ENCODE measurements at regions not wholly inside any gene's neighbourhood (a gene's known extent, or its start where the extent isn't known, plus 50 kb on each side); places are given as distances from the start of the nearest gene placed in this dataset.

GRCh38 chr18:26621161-26622026 is 73.0 kb upstream of the KCTD1 start:
- Histone ChIP-seq H3K27me3 (no peaks in the 10 kb centered on the region), H3K4me1 (peaks cover 0 to 9% (median 0%) of the 10 kb centered on the region in 9 donors), H3K4me3 (peak overlapping the region in 1 of 10 donors; percentile 20), H3K36me3 (no peaks in the 10 kb centered on the region), H3K27ac (no peak overlapping the region), H3K9me3 (peaks cover 0 to 31% (median 0%) of the 10 kb centered on the region in 11 donors)
- intact Hi-C loops (cut with DNase I): loop anchor here in 9 of 10 donors (2.0 to 10.0 kb wide), 4 partner anchors 149 to 333 kb away; no protein-coding TSS in a partner anchor
- TF ChIP-seq CTCF (IDR thresholded peaks at IDR 0.05): peak in 8 of 9 donors; percentile 50 to 75 (median 68)
- WGBS, 2 donors: 42 to 44% methylated on average over 22 of the region's 22 CpGs
- DNase-seq: peak; percentile 27 to 46
- peak in 7 of 8 donors; percentile 57 to 91 (median 70) for ATAC-seq

DNA sequence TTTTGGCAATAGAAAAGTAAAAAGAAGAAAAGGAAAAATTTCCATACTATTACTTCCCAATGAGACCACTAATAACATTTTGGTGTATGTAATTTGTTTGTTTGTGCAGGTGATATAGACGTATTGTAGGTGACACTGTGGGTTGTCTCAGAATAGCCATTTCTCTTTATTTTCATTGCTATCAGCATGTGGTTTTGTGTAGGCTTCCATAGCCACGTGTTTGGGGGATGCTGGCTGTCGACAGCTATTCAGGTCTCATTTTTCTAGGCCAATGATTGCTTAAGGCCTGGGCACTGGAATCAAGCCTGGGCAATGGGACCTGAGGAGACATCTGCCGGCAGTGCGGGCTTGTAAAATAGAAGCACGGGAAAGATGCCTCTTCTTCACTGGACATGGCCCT is 71.0 kb upstream of the KCTD1 start:
- H3K4me1 ChIP-seq: peaks cover 0 to 9% (median 0%) of the 10 kb centered on the region in 9 donors
- H3K9me3 ChIP-seq: peaks cover 0 to 15% (median 0%) of the 10 kb centered on the region in 11 donors
- no peak overlapping the region for H3K4me3 ChIP-seq
- ATAC-seq (no peak), DNase-seq (no peak)
- no peak for TF ChIP-seq CTCF (IDR thresholded peaks at IDR 0.05)
- no peak overlapping the region for H3K27ac ChIP-seq
- H3K27me3 ChIP-seq: no peaks in the 10 kb centered on the region
- 81 to 83% methylated on average over 6 of the region's 6 CpGs for WGBS, 2 donors
- H3K36me3 ChIP-seq: no peaks in the 10 kb centered on the region
- intact Hi-C loops (cut with DNase I): loop anchor here in 1 of 10 donors (10.0 kb wide), 1 partner anchor 55 kb away; no protein-coding TSS in a partner anchor

- Histone ChIP-seq H3K27me3 (no peaks in the 10 kb centered on the region), H3K27ac (no peak overlapping the region), H3K36me3 (no peaks in the 10 kb centered on the region), H3K4me1 (peaks cover 0 to 9% (median 0%) of the 10 kb centered on the region in 9 donors), H3K4me3 (no peak overlapping the region), H3K9me3 (peaks cover 0 to 2% (median 0%) of the 10 kb centered on the region in 11 donors)
- no peak for TF ChIP-seq CTCF (IDR thresholded peaks at IDR 0.05)
- intact Hi-C loops (cut with DNase I): loop anchor here in 1 of 10 donors (10.0 kb wide), 1 partner anchor 57 kb away; no protein-coding TSS in a partner anchor
- 91 to 94% methylated on average over 2 of the region's 2 CpGs for WGBS, 2 donors
- no peak for ATAC-seq
- no peak for DNase-seq
Observed at GRCh38 chr18:26618135-26618534, 69.8 kb upstream of the KCTD1 start.

DNA sequence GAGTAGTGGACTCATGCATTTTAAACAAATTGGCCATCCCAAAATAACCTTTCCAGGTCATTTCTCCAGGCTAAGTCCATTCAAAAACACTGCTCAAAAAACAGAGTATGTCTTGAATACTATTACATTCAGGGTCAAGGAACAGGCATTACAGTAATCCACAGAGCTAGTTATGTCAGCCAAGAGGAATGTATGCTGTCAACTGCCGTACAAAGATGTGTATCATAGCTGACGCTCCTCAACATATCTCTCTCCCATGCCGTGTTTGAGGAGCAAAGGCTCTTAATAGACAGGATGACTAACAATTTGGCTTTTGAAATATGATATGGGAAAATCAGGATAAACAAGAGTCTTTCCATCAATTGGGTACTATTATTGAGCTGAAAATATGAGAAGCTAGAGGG is 68.8 kb upstream of the KCTD1 start:
- 52 to 56% methylated on average over 3 of the region's 3 CpGs for WGBS, 2 donors
- Histone ChIP-seq H3K4me3 (no peak overlapping the region), H3K27ac (no peak overlapping the region), H3K4me1 (peaks cover 0 to 9% (median 0%) of the 10 kb centered on the region in 9 donors), H3K9me3 (no peaks in the 10 kb centered on the region), H3K27me3 (no peaks in the 10 kb centered on the region), H3K36me3 (no peaks in the 10 kb centered on the region)
- TF ChIP-seq CTCF (IDR thresholded peaks at IDR 0.05): no peak
- intact Hi-C loops (cut with DNase I): loop anchor here in 1 of 10 donors (10.0 kb wide), 1 partner anchor 58 kb away; no protein-coding TSS in a partner anchor
- ATAC-seq (no peak), DNase-seq (no peak)
